ENCODE measurements at regions not wholly inside any gene's neighbourhood (a gene's known extent, or its start where the extent isn't known, plus 50 kb on each side); places are given as distances from the start of the nearest gene placed in this dataset.

DNA sequence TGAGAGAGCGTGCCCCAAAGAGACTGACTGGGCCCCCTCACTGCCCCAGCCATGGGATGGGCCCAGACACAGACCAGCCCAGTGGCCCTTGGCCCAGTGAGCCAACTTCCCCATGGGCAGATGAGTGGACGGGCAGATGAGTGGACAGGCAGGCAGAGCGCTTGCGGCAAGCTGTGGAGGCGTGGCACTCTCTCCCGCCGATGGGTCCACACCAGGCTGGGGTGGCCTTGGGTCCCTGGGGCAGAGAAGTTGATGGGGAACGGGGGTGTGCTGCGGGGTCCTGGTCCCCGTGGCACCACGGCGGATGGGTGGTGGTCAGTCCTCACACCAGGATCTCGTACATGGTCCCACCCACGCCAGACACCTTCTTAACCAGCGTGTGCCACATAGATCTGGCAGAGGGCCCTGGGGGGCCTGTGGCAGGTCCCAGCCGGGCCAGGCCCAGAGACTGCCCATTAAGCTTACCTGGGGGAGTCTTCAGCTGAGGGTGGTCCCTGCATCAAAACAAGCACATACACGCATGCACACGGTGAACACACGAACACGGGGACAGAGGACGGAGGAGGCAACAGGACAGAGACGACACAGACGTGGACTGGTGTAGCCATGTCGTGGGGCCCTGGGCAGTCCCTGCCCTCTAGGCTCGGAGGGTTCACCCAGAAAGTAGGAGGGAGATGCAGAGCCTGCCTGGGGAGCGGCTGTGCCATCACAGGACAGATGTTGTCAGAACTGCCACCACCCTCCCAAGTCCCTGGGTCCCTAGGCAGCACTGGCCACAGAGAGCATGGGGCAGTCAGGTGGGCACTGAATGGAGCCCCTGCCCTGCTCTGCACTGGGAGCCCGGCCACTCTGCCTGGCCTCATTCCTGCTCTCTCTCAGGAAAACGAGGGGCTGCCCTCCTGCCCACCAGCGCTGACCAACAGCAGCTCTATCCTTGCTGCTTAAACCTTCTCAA, 182.2 kb downstream of the IGLL1 start:
- TF ChIP-seq, protein P1, sequence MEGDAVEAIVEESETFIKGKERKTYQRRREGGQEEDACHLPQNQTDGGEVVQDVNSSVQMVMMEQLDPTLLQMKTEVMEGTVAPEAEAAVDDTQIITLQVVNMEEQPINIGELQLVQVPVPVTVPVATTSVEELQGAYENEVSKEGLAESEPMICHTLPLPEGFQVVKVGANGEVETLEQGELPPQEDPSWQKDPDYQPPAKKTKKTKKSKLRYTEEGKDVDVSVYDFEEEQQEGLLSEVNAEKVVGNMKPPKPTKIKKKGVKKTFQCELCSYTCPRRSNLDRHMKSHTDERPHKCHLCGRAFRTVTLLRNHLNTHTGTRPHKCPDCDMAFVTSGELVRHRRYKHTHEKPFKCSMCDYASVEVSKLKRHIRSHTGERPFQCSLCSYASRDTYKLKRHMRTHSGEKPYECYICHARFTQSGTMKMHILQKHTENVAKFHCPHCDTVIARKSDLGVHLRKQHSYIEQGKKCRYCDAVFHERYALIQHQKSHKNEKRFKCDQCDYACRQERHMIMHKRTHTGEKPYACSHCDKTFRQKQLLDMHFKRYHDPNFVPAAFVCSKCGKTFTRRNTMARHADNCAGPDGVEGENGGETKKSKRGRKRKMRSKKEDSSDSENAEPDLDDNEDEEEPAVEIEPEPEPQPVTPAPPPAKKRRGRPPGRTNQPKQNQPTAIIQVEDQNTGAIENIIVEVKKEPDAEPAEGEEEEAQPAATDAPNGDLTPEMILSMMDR (IDR thresholded peaks at IDR 0.05): no peak
- TF ChIP-seq POLR2A (IDR thresholded peaks at IDR 0.05): no peak

All from right lobe of liver (tissue), 4 donors.